Cardiac muscle cell (in vitro differentiated cells and primary cell): ENCODE measurements at regions not wholly inside any gene's neighbourhood (a gene's known extent, or its start where the extent isn't known, plus 50 kb on each side); places are given as distances from the start of the nearest gene placed in this dataset.
"Not testable (repeated sequence)": the region's sequence is repeated elsewhere in the genome, so short reads cannot be mapped to it uniquely, and the experiment has no call there.

ENCODE experiments used
- DNase-seq, 2 donors: peaks; one replicate each; pipeline versions ENCODE4 v3.0.0 to v3.0.0-alpha.2; 2010 to 2017; ENCODE audit warnings: low read depth in 1 of 2, low spot score in 1 of 2
- H3K27ac ChIP-seq: fragments of 200-600 bp; sonication (generic); 2 replicates; pipeline ENCODE4 v1.5.1; 2016
- H3K27me3 ChIP-seq: fragments of 200-600 bp; sonication (generic); 2 replicates; pipeline ENCODE4 v1.6.0; 2016; ENCODE audit warnings: control low read depth
- H3K36me3 ChIP-seq: fragments of 200-600 bp; sonication (generic); 2 replicates; pipeline ENCODE4 v1.5.1; 2016; ENCODE audit warnings: control low read depth
- H3K4me1 ChIP-seq: fragments of 200-600 bp; sonication (generic); 2 replicates; pipeline ENCODE4 v1.8.1; 2017; ENCODE audit warnings: low read depth, mild to moderate bottlenecking, mixed run types
- H3K4me3 ChIP-seq: fragments of 200-600 bp; sonication (generic); 2 replicates; pipeline ENCODE4 v1.5.1; 2016; ENCODE audit warnings: mild to moderate bottlenecking
- H3K9me3 ChIP-seq: fragments of 200-600 bp; sonication (generic); 2 replicates; pipeline ENCODE4 v1.5.1; 2017; ENCODE audit warnings: low read depth, mild to moderate bottlenecking, control low read depth
- CTCF ChIP-seq: IDR thresholded peaks from 2 replicates; pipeline ENCODE4 v1.5.1; 2012; ENCODE audit warnings: low read depth, mild to moderate bottlenecking, low read length

- Histone ChIP-seq H3K27ac (no peak overlapping the region), H3K4me1 (peaks cover 7% of the 10 kb centered on the region), H3K9me3 (no peaks in the 10 kb centered on the region), H3K36me3 (no peaks in the 10 kb centered on the region), H3K4me3 (no peak overlapping the region), H3K27me3 (no peaks in the 10 kb centered on the region)
- TF ChIP-seq CTCF = no peak
- peak in 1 of 2 donors; percentile 61 for DNase-seq
Measured at GRCh38 chr10:63675171-63675570, 154.0 kb downstream of the REEP3 start.

- no peak overlapping the region for H3K4me3 ChIP-seq
- DNase-seq = no peak
- no peaks in the 10 kb centered on the region for H3K9me3 ChIP-seq
- no peaks in the 10 kb centered on the region for H3K27me3 ChIP-seq
- H3K36me3 ChIP-seq = no peaks in the 10 kb centered on the region
- no peaks in the 10 kb centered on the region for H3K4me1 ChIP-seq
- no peak for TF ChIP-seq CTCF
- no peak overlapping the region for H3K27ac ChIP-seq
Measured at GRCh38 chr10:63677001-63677400, 155.8 kb downstream of the REEP3 start.

- not testable (repeated sequence) for H3K36me3 ChIP-seq, H3K27me3 ChIP-seq, H3K9me3 ChIP-seq, H3K27ac ChIP-seq, H3K4me1 ChIP-seq, H3K4me3 ChIP-seq, DNase-seq
Measured at GRCh38 chr10:63680545-63680944, 159.3 kb downstream of the REEP3 start.

- TF ChIP-seq CTCF = no peak
- no peaks in the 10 kb centered on the region for H3K4me1 ChIP-seq
- H3K9me3 ChIP-seq = no peaks in the 10 kb centered on the region
- H3K27ac ChIP-seq = no peak overlapping the region
- no peak overlapping the region for H3K4me3 ChIP-seq
- DNase-seq = peak in 1 of 2 donors; percentile 99
- H3K36me3 ChIP-seq = no peaks in the 10 kb centered on the region
- no peaks in the 10 kb centered on the region for H3K27me3 ChIP-seq
Measured at GRCh38 chr10:63681993-63682697, 160.9 kb downstream of the REEP3 start.

- H3K9me3 ChIP-seq, H3K36me3 ChIP-seq, H3K4me3 ChIP-seq, H3K27me3 ChIP-seq, H3K27ac ChIP-seq, DNase-seq, H3K4me1 ChIP-seq: not testable (repeated sequence)
Measured at GRCh38 chr10:63682698-63683052, 161.5 kb downstream of the REEP3 start.

GRCh38 chr10:63683223-63683622, 162.0 kb downstream of the REEP3 start:
- no peaks in the 10 kb centered on the region for H3K36me3 ChIP-seq
- DNase-seq = no peak
- TF ChIP-seq CTCF = no peak
- no peaks in the 10 kb centered on the region for H3K27me3 ChIP-seq
- no peak overlapping the region for H3K4me3 ChIP-seq
- no peak overlapping the region for H3K27ac ChIP-seq
- no peaks in the 10 kb centered on the region for H3K4me1 ChIP-seq
- no peaks in the 10 kb centered on the region for H3K9me3 ChIP-seq

GRCh38 chr10:63683686-63684085, 162.5 kb downstream of the REEP3 start:
- DNase-seq = no peak
- Histone ChIP-seq H3K27me3 (no peaks in the 10 kb centered on the region), H3K4me3 (no peak overlapping the region), H3K9me3 (no peaks in the 10 kb centered on the region), H3K27ac (no peak overlapping the region), H3K36me3 (no peaks in the 10 kb centered on the region), H3K4me1 (no peaks in the 10 kb centered on the region)
- no peak for TF ChIP-seq CTCF
